ENCODE measurements at regions not wholly inside any gene's neighbourhood (a gene's known extent, or its start where the extent isn't known, plus 50 kb on each side); places are given as distances from the start of the nearest gene placed in this dataset.
A peak's percentile ranks its signal among the peaks of the same experiment; 100 is the strongest.

DNA sequence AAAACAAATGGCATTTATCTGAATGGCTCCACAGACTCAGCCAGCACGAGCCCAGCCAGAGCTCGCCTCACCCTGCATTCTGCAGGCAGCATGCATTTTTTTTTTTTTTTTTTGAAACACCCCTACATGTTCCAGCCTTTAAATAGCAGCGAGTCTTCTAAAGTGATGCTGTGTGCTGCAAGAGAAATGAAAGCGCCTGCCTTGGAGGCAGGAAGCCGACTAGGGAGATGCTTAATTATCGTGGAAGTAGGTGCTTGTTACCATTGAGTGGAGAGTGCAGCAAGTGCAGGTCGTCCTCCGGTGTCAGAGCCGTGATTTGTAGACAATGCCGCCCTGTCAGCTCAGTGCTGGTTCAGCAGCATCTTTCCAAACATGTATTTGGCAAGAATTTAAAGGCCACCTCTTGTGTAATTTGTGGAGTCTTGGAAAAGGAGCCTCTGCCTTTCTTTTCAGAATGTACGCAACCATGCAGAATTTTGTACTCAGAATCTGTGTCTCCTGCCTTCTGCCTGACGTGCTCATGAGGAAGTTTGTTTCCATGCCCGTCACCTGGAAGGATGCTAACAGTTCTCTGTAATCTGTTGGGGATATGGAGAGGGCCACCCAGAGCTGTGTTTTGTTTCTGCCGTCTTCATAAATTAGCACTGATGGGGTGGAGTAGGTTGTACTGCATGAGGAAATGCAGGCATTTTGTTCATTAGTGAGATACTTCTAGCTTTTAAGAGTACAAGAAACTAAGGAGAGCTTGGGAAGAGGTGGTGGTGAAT lies 345.9 kb upstream of the RGS6 start:
- no peaks in the 10 kb centered on the region for H3K27me3 Mint-ChIP-seq (ENCODE audit: low read depth)
- no peaks in the 10 kb centered on the region for H3K36me3 Mint-ChIP-seq (ENCODE audit: low read depth)
- TF ChIP-seq, protein P1, sequence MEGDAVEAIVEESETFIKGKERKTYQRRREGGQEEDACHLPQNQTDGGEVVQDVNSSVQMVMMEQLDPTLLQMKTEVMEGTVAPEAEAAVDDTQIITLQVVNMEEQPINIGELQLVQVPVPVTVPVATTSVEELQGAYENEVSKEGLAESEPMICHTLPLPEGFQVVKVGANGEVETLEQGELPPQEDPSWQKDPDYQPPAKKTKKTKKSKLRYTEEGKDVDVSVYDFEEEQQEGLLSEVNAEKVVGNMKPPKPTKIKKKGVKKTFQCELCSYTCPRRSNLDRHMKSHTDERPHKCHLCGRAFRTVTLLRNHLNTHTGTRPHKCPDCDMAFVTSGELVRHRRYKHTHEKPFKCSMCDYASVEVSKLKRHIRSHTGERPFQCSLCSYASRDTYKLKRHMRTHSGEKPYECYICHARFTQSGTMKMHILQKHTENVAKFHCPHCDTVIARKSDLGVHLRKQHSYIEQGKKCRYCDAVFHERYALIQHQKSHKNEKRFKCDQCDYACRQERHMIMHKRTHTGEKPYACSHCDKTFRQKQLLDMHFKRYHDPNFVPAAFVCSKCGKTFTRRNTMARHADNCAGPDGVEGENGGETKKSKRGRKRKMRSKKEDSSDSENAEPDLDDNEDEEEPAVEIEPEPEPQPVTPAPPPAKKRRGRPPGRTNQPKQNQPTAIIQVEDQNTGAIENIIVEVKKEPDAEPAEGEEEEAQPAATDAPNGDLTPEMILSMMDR (conservative IDR thresholded peaks at IDR 0.05): no peak
- H3K27ac Mint-ChIP-seq (ENCODE audit: unreplicated experiment): peak overlapping the region; percentile 4
- DNase-seq (ENCODE audit: low read depth, low spot score): no peak
- H3K4me1 Mint-ChIP-seq: peaks cover 42% of the 10 kb centered on the region
- H3K9me3 Mint-ChIP-seq: no peaks in the 10 kb centered on the region
- H3K4me3 Mint-ChIP-seq: peak overlapping the region; percentile 72

DNA sequence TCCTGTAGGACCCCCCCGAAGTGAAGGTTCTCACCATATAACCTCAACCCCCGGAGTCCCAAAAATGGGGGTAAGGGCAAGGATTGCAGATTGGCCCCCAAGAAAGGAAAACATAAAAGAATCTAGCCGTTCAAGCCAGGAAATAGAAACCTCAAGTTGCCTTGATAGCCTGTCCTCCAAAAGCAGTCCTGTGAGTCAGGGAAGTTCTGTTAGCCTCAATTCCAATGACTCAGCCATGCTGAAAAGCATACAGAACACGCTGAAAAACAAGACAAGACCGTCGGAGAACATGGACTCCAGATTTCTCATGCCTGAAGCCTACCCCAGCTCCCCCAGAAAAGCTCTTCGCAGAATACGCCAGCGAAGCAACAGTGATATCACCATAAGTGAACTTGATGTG lies 344.2 kb upstream of the RGS6 start:
- Mint-ChIP-seq H3K4me3 (no peak overlapping the region), H3K27me3 (ENCODE audit: low read depth) (no peaks in the 10 kb centered on the region), H3K4me1 (peaks cover 34% of the 10 kb centered on the region), H3K36me3 (ENCODE audit: low read depth) (no peaks in the 10 kb centered on the region), H3K27ac (ENCODE audit: unreplicated experiment) (no peak overlapping the region), H3K9me3 (no peaks in the 10 kb centered on the region)
- DNase-seq (ENCODE audit: low read depth, low spot score): no peak
- TF ChIP-seq, protein P1 (conservative IDR thresholded peaks at IDR 0.05): no peak

GRCh38 chr14:71588576-71589215 lies 343.5 kb upstream of the RGS6 start:
- H3K36me3 Mint-ChIP-seq (ENCODE audit: low read depth): no peaks in the 10 kb centered on the region
- H3K27ac Mint-ChIP-seq (ENCODE audit: unreplicated experiment): no peak overlapping the region
- no peak overlapping the region for H3K4me3 Mint-ChIP-seq
- no peaks in the 10 kb centered on the region for H3K9me3 Mint-ChIP-seq
- H3K4me1 Mint-ChIP-seq: peaks cover 27% of the 10 kb centered on the region
- no peaks in the 10 kb centered on the region for H3K27me3 Mint-ChIP-seq (ENCODE audit: low read depth)
- no peak for DNase-seq (ENCODE audit: low read depth, low spot score)
- TF ChIP-seq, protein P1 (conservative IDR thresholded peaks at IDR 0.05): no peak

GRCh38 chr14:71589609-71590008 lies 342.6 kb upstream of the RGS6 start:
- Mint-ChIP-seq H3K4me1 (peaks cover 19% of the 10 kb centered on the region), H3K27me3 (ENCODE audit: low read depth) (no peaks in the 10 kb centered on the region), H3K4me3 (no peak overlapping the region), H3K9me3 (no peaks in the 10 kb centered on the region), H3K27ac (ENCODE audit: unreplicated experiment) (no peak overlapping the region), H3K36me3 (ENCODE audit: low read depth) (no peaks in the 10 kb centered on the region)
- DNase-seq (ENCODE audit: low read depth, low spot score): no peak
- TF ChIP-seq, protein P1 (conservative IDR thresholded peaks at IDR 0.05): no peak

DNA sequence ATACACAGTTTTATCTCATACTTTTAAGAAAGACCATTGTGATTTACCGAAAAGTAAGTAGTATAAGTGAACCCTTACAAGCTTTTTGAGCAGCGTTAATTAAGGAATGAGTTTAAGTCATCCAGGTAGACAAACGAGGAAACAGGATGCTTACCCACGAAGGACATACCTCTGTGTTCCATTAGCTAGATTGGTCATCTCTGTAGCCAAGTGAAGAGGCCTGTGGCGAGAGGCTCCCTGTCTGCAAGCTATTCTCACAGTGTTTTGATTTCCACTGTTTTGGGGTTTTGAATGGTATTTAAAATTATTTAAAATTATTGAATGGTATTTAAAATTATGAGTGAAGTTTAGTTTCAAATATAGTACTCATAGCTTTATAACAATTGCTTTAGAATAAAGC lies 342.1 kb upstream of the RGS6 start:
- TF ChIP-seq, protein P1 (conservative IDR thresholded peaks at IDR 0.05): no peak
- DNase-seq (ENCODE audit: low read depth, low spot score): no peak

More for the DNA sequence above, 342.1 kb upstream of the RGS6 start:
- Mint-ChIP-seq H3K4me1 (peaks cover 16% of the 10 kb centered on the region), H3K36me3 (ENCODE audit: low read depth) (no peaks in the 10 kb centered on the region), H3K27ac (ENCODE audit: unreplicated experiment) (no peak overlapping the region), H3K27me3 (ENCODE audit: low read depth) (no peaks in the 10 kb centered on the region), H3K4me3 (no peak overlapping the region), H3K9me3 (no peaks in the 10 kb centered on the region)

Measured in neural crest cell (in vitro differentiated cells).